Myocyte (in vitro differentiated cells): ENCODE measurements at regions not wholly inside any gene's neighbourhood (a gene's known extent, or its start where the extent isn't known, plus 50 kb on each side); places are given as distances from the start of the nearest gene placed in this dataset.
"Not testable (repeated sequence)": the region's sequence is repeated elsewhere in the genome, so short reads cannot be mapped to it uniquely, and the experiment has no call there.

Source experiments
- DNase-seq: peaks from one replicate; pipeline ENCODE4 v3.0.0-alpha.2; 2012; ENCODE audit warnings: low read depth

DNA sequence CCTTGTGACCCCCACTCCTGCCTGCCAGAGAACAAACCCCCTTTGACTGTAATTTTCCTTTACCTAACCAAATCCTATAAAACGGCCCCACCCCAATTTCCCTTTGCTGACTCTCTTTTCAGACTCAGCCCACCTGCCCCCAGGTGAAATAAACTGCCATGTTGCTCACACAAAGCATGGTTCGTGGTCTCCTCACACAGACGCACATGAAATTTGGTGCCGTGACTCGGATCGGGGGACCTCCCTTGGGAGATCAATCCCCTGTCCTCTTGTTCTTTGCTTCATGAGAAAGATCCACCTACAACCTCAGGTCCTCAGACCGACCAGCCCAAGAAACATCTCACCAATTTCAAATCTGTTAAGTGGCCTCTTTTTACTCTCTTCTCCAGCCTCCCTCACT is 179.0 kb downstream of the RASEF start:
- not testable (repeated sequence) for DNase-seq

- DNase-seq = no peak
Observed at GRCh38 chr9:82890401-82890800, 172.5 kb downstream of the RASEF start.

GRCh38 chr9:82890865-82891264 is 172.1 kb downstream of the RASEF start:
- no peak for DNase-seq

DNA sequence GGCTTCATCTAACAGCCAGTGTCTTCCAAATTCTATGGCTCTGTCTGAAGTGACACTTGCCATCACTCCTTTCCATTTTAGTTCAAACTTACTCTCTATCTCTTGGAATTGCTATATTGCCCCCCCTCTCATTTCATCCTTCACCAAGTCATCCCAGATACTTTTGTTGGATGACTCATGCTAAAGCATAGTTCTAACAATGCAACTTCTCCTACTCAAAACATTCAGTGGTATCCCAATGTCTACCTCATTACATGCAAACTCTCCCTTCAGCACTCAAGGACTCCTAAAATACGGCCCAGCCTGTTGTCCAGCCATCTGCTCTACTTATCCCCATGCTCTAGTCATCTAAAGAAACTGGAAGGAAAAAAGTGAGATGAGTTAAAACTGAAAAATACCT is 171.6 kb downstream of the RASEF start:
- DNase-seq = no peak

DNA sequence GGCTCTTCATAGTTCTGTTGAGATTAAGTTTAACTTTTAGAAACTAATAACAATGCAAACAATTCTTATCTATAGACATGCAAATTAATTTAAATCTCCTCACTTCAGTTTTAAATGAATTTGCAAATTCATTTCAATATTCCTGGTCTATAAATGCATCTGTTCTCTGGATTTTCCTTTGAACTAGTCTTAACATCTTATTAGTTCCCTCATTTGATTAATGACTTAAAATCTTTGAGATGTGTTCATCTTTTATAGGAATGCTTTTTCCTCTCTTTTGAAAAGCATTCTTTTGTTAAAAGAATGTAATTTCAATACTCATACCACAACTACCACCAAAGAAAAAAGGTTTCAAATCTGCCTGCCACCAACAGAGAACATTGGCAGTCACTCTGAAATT is 169.4 kb downstream of the RASEF start:
- no peak for DNase-seq

DNA sequence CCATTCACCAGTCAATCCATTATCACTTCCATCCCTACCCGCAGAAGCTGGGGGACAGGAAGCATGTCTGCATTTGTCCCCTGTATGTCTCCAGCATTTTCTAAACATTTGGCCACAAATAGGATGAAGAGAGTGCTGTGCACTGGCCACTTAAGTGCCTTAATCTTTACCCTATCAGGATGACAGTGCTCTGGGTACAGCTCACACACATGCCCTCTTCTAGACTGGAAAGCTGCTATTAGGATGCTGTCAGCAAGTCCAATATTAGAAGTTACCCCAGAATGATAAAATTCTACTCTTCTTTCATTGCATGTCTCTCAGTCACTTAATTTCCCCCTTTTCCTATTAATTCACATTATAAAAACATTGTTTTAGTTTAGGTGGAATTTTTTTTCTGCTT is 168.4 kb downstream of the RASEF start:
- no peak for DNase-seq

- DNase-seq = no peak
Observed at GRCh38 chr9:82894961-82895821, 167.8 kb downstream of the RASEF start.

DNA sequence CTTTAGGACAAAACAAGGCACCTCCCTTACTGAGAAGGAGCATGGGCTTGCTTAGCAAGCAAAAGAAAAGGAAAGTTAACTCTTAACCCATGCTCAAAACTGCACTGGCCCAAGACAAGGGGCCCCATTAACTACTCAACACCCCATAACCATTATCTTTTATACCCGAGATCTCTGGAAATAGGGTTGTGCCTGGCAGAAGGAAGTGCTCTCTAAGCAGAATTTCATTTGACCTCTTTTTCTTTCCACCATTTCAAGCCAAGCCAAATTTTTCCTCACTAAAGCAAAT is 167.2 kb downstream of the RASEF start:
- DNase-seq = no peak

DNA sequence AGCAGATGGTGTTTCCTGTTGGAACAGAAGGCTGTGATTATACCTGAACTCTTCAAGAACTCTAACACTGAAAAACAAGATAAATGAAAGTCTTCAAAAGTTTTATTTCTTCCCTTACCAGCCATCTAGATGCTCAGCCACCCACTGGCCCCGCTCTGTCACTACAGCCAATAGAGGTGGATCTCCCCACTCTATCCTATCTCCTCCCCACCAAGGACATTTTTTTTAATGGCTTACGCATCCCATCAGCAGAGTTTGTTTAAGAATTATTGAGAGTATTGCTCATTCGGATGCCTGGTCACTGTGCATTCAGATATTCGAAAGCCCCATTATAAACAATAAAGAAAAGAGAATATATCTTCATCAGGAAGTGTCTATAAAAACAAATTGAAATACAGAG is 159.4 kb downstream of the RASEF start:
- no peak for DNase-seq

GRCh38 chr9:82911996-82912395 is 150.9 kb downstream of the RASEF start:
- DNase-seq = no peak

DNA sequence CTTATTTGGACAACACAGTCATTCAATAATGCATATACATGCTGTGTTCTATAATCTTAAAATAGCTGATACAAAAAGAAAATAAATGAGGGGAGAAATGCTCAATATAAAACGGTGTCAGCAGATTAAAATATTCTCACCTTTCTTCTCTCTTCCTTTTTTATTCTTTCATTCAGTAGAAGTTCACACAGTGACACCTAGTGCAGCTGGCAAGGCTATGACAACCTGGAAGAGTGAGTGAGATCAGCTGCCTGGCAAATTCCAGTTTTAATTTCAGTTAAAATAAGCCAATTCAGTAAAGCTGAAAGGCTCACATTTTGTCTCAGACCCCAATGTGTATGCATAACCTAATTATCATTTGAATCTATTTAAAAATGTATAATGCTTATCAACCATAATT is 150.3 kb downstream of the RASEF start:
- no peak for DNase-seq

GRCh38 chr9:82916238-82916637 is 146.7 kb downstream of the RASEF start:
- DNase-seq = not testable (repeated sequence)

- no peak for DNase-seq
Observed at GRCh38 chr9:82920154-82920553, 142.8 kb downstream of the RASEF start.

GRCh38 chr9:82922686-82923085 is 140.3 kb downstream of the RASEF start:
- DNase-seq = no peak

- no peak for DNase-seq
Observed at GRCh38 chr9:82923092-82923911, 139.6 kb downstream of the RASEF start.

GRCh38 chr9:82923912-82924605 is 138.9 kb downstream of the RASEF start:
- no peak for DNase-seq
